CD4-positive, alpha-beta T cell treated with Interferon gamma for 1 hour (primary cell): ENCODE measurements at regions not wholly inside any gene's neighbourhood (a gene's known extent, or its start where the extent isn't known, plus 50 kb on each side); places are given as distances from the start of the nearest gene placed in this dataset.
"Not testable (repeated sequence)": the region's sequence is repeated elsewhere in the genome, so short reads cannot be mapped to it uniquely, and the experiment has no call there.

Source experiments
- DNase-seq: peaks from one replicate; pipeline ENCODE4 v3.0.0-alpha.2; 2020

GRCh38 chr16:46519063-46519462 is 102.1 kb downstream of the SHCBP1 start:
- no peak for DNase-seq

GRCh38 chr16:46496701-46497100 is 124.5 kb downstream of the SHCBP1 start:
- no peak for DNase-seq

GRCh38 chr16:46482895-46483294 is 138.3 kb downstream of the SHCBP1 start:
- DNase-seq: no peak

- DNase-seq: no peak
Measured at GRCh38 chr16:46466239-46466638, 154.9 kb downstream of the SHCBP1 start.

GRCh38 chr16:46454801-46455200 is 166.4 kb downstream of the SHCBP1 start:
- not testable (repeated sequence) for DNase-seq

- DNase-seq: no peak
Measured at GRCh38 chr16:46428108-46429061, 192.8 kb downstream of the SHCBP1 start.

GRCh38 chr16:46427340-46428107 is 193.7 kb downstream of the SHCBP1 start:
- no peak for DNase-seq

- no peak for DNase-seq
Measured at GRCh38 chr16:46426336-46426735, 194.8 kb downstream of the SHCBP1 start.

GRCh38 chr16:46404028-46404427 is 217.2 kb downstream of the SHCBP1 start:
- no peak for DNase-seq

GRCh38 chr16:46398559-46398958 is 222.6 kb downstream of the SHCBP1 start:
- not testable (repeated sequence) for DNase-seq

- not testable (repeated sequence) for DNase-seq
Measured at GRCh38 chr16:46396883-46397270, 224.3 kb downstream of the SHCBP1 start.

- DNase-seq: not testable (repeated sequence)
Measured at GRCh38 chr16:46396131-46396882, 224.9 kb downstream of the SHCBP1 start.

GRCh38 chr16:46395391-46395921 is 225.7 kb downstream of the SHCBP1 start:
- not testable (repeated sequence) for DNase-seq

- not testable (repeated sequence) for DNase-seq
Measured at GRCh38 chr16:46394963-46395362, 226.2 kb downstream of the SHCBP1 start.

GRCh38 chr16:46394149-46394548 is 227.0 kb downstream of the SHCBP1 start:
- not testable (repeated sequence) for DNase-seq

- DNase-seq: not testable (repeated sequence)
Measured at GRCh38 chr16:46392930-46393722, 228.1 kb downstream of the SHCBP1 start.

- DNase-seq: not testable (repeated sequence)
Measured at GRCh38 chr16:46390660-46391462, 230.3 kb downstream of the SHCBP1 start.

- DNase-seq: peak; percentile 34
Measured at GRCh38 chr16:46389561-46390041, 231.6 kb downstream of the SHCBP1 start.

- not testable (repeated sequence) for DNase-seq
Measured at GRCh38 chr16:46388939-46389491, 232.2 kb downstream of the SHCBP1 start.

GRCh38 chr16:46388354-46388753 is 232.8 kb downstream of the SHCBP1 start:
- DNase-seq: not testable (repeated sequence)
